ENCODE measurements at regions not wholly inside any gene's neighbourhood (a gene's known extent, or its start where the extent isn't known, plus 50 kb on each side); places are given as distances from the start of the nearest gene placed in this dataset.
"Not testable (repeated sequence)": the region's sequence is repeated elsewhere in the genome, so short reads cannot be mapped to it uniquely, and the experiment has no call there.

- no peaks in the 10 kb centered on the region for H3K4me1 ChIP-seq (ENCODE audit: insufficient read depth, low read length)
- H3K27ac ChIP-seq (ENCODE audit: low read depth, low read length), result no peak overlapping the region
- no peaks in the 10 kb centered on the region for H4K20me1 ChIP-seq (ENCODE audit: insufficient read depth, low read length)
- no peak overlapping the region for H3K4me3 ChIP-seq (ENCODE audit: insufficient read depth, low read length)
- TF ChIP-seq CTCF (IDR thresholded peaks at IDR 0.05; ENCODE audit: extremely low read depth, low read depth, low read length), result no peak
- no peaks in the 10 kb centered on the region for H3K36me3 ChIP-seq (ENCODE audit: insufficient read depth, low read length)
- no peaks in the 10 kb centered on the region for H3K9me3 ChIP-seq (ENCODE audit: low read depth, low read length)
- DNase-seq (ENCODE audit: insufficient read length, low spot score, missing footprints), result no peak
- H3K79me2 ChIP-seq (ENCODE audit: insufficient read depth, low read length), result no peaks in the 10 kb centered on the region
- H2AFZ ChIP-seq (ENCODE audit: low read length), result no peak overlapping the region
- H3K27me3 ChIP-seq (ENCODE audit: insufficient read depth, low read length), result no peaks in the 10 kb centered on the region
- H3K4me2 ChIP-seq (ENCODE audit: insufficient read depth, low read length), result no peak overlapping the region
Observed at GRCh38 chr14:80300351-80300750, 89.0 kb upstream of the DIO2 start.

GRCh38 chr14:80298491-80299017, 87.2 kb upstream of the DIO2 start:
- Histone ChIP-seq H3K36me3 (ENCODE audit: insufficient read depth, low read length) (no peaks in the 10 kb centered on the region), H3K4me2 (ENCODE audit: insufficient read depth, low read length) (no peak overlapping the region), H3K79me2 (ENCODE audit: insufficient read depth, low read length) (no peaks in the 10 kb centered on the region), H3K27me3 (ENCODE audit: insufficient read depth, low read length) (no peaks in the 10 kb centered on the region), H4K20me1 (ENCODE audit: insufficient read depth, low read length) (no peaks in the 10 kb centered on the region), H2AFZ (ENCODE audit: low read length) (no peak overlapping the region), H3K27ac (ENCODE audit: low read depth, low read length) (no peak overlapping the region), H3K4me1 (ENCODE audit: insufficient read depth, low read length) (no peaks in the 10 kb centered on the region), H3K4me3 (ENCODE audit: insufficient read depth, low read length) (no peak overlapping the region), H3K9me3 (ENCODE audit: low read depth, low read length) (no peaks in the 10 kb centered on the region)
- TF ChIP-seq CTCF (IDR thresholded peaks at IDR 0.05; ENCODE audit: extremely low read depth, low read depth, low read length), result no peak
- no peak for DNase-seq (ENCODE audit: insufficient read length, low spot score, missing footprints)

- Histone ChIP-seq H3K79me2 (ENCODE audit: insufficient read depth, low read length) (no peaks in the 10 kb centered on the region), H3K9me3 (ENCODE audit: low read depth, low read length) (no peaks in the 10 kb centered on the region), H4K20me1 (ENCODE audit: insufficient read depth, low read length) (no peaks in the 10 kb centered on the region), H3K27me3 (ENCODE audit: insufficient read depth, low read length) (no peaks in the 10 kb centered on the region), H3K4me3 (ENCODE audit: insufficient read depth, low read length) (no peak overlapping the region), H3K4me2 (ENCODE audit: insufficient read depth, low read length) (no peak overlapping the region), H3K27ac (ENCODE audit: low read depth, low read length) (no peak overlapping the region), H3K36me3 (ENCODE audit: insufficient read depth, low read length) (no peaks in the 10 kb centered on the region), H2AFZ (ENCODE audit: low read length) (no peak overlapping the region), H3K4me1 (ENCODE audit: insufficient read depth, low read length) (no peaks in the 10 kb centered on the region)
- DNase-seq (ENCODE audit: insufficient read length, low spot score, missing footprints), result no peak
- no peak for TF ChIP-seq CTCF (IDR thresholded peaks at IDR 0.05; ENCODE audit: extremely low read depth, low read depth, low read length)
Observed at GRCh38 chr14:80291101-80291500, 79.8 kb upstream of the DIO2 start.

- not testable (repeated sequence) for H2AFZ ChIP-seq (ENCODE audit: low read length); H3K4me3 ChIP-seq (ENCODE audit: insufficient read depth, low read length); H3K4me1 ChIP-seq (ENCODE audit: insufficient read depth, low read length); H3K9me3 ChIP-seq (ENCODE audit: low read depth, low read length); H3K36me3 ChIP-seq (ENCODE audit: insufficient read depth, low read length); DNase-seq (ENCODE audit: insufficient read length, low spot score, missing footprints); H3K79me2 ChIP-seq (ENCODE audit: insufficient read depth, low read length); H3K4me2 ChIP-seq (ENCODE audit: insufficient read depth, low read length); H3K27ac ChIP-seq (ENCODE audit: low read depth, low read length); H3K27me3 ChIP-seq (ENCODE audit: insufficient read depth, low read length); H4K20me1 ChIP-seq (ENCODE audit: insufficient read depth, low read length)
Observed at GRCh38 chr14:80286744-80287143, 75.4 kb upstream of the DIO2 start.
